Liver (tissue), 3 donors: ENCODE measurements at regions not wholly inside any gene's neighbourhood (a gene's known extent, or its start where the extent isn't known, plus 50 kb on each side); places are given as distances from the start of the nearest gene placed in this dataset.

Source experiments
- GABPA ChIP-seq, 2 donors: IDR thresholded peaks in 1 of 2; conservative IDR thresholded peaks in 1 of 2; 2 replicates each; pipeline ENCODE4 v1.6.1; 2016; ENCODE audit warnings: antibody characterized with exemption in 2 of 2, mild to moderate bottlenecking in 1 of 2, moderate library complexity in 1 of 2
- JUND ChIP-seq, 2 donors: IDR thresholded peaks; 2 replicates each; pipeline ENCODE4 v1.6.1; 2016; ENCODE audit warnings: antibody characterized with exemption in 2 of 2
- RAD21 ChIP-seq, 2 donors: IDR thresholded peaks; 2 replicates each; pipeline ENCODE4 v1.6.1; 2016; ENCODE audit warnings: antibody characterized with exemption in 2 of 2, mild to moderate bottlenecking in 2 of 2
- TAF1 ChIP-seq: conservative IDR thresholded peaks from 2 replicates; pipeline ENCODE4 v1.6.1; 2016; ENCODE audit warnings: antibody characterized with exemption, mild to moderate bottlenecking
- TF ChIP-seq, protein P1 (sequence below): fragments of 150-350 bp; IDR thresholded peaks from 2 replicates; pipeline ENCODE4 v1.5.1; 2017; ENCODE audit warnings: improper control_type of control experiment, low read depth, low read length; ENCODE audit not compliant: missing input control
- TF ChIP-seq, protein P2 (sequence below): IDR thresholded peaks from 2 replicates; pipeline ENCODE4 v1.6.1; 2016; ENCODE audit warnings: antibody characterized with exemption
- TF ChIP-seq, protein P3 (sequence below): IDR thresholded peaks from 2 replicates; pipeline ENCODE4 v1.6.1; 2016; ENCODE audit warnings: antibody characterized with exemption
- donor health status: healthy.
- donor health status: healthy.

DNA sequence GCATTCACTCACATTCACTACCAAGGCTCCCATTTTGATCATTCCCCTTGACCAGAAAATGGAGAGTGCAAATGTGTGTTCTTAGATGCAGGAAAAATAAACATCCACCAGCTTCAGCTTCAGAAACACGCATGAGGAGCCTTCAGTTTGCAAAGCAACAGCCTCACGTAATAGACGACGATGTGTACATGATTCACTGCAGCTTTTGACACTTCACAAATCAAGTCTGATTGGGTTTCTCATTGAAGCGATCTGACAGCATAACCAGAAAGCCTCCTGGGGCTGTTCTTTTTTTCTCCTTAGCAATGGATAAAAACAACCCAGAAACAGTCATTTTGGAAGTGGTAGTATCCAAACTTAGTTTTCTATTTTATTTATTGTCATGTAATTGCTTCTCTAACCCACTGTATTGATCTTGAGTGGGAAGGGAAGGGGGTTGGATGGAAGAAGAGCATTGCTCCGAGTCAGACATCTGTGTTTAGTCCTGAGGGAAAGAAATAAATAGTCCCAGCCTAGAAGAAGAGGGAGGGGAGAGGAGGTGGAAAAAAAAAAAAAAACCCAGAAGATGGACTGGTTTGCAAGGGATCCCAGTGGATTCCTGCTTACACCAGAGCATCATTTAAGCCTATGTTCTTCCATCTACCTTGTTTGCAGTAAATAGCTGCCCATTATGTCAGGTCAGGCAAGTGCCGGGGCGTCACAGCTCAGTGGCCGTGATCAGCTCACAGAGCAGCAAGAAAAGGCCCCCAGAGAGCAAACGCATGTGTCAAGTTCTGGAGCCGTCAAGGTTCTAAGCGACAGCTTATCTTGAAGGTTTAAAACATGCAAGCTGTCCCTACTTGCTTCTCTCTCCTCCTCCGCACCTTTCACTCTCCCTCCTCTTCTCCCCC lies 190.2 kb upstream of the SNX2 start:
- TF ChIP-seq, protein P1, sequence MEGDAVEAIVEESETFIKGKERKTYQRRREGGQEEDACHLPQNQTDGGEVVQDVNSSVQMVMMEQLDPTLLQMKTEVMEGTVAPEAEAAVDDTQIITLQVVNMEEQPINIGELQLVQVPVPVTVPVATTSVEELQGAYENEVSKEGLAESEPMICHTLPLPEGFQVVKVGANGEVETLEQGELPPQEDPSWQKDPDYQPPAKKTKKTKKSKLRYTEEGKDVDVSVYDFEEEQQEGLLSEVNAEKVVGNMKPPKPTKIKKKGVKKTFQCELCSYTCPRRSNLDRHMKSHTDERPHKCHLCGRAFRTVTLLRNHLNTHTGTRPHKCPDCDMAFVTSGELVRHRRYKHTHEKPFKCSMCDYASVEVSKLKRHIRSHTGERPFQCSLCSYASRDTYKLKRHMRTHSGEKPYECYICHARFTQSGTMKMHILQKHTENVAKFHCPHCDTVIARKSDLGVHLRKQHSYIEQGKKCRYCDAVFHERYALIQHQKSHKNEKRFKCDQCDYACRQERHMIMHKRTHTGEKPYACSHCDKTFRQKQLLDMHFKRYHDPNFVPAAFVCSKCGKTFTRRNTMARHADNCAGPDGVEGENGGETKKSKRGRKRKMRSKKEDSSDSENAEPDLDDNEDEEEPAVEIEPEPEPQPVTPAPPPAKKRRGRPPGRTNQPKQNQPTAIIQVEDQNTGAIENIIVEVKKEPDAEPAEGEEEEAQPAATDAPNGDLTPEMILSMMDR: no peak
- no peak for TF ChIP-seq RAD21 (IDR thresholded peaks at IDR 0.05)
- TF ChIP-seq, protein P2, sequence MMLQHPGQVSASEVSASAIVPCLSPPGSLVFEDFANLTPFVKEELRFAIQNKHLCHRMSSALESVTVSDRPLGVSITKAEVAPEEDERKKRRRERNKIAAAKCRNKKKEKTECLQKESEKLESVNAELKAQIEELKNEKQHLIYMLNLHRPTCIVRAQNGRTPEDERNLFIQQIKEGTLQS: no peak
- TF ChIP-seq, protein P3, sequence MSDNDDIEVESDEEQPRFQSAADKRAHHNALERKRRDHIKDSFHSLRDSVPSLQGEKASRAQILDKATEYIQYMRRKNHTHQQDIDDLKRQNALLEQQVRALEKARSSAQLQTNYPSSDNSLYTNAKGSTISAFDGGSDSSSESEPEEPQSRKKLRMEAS: no peak
- no peak for TF ChIP-seq JUND (IDR thresholded peaks at IDR 0.05)
- TF ChIP-seq TAF1: no peak
- no peak for TF ChIP-seq GABPA (IDR thresholded peaks at IDR 0.05 in 1 of 2, conservative IDR thresholded peaks at IDR 0.05 in 1 of 2)
